ENCODE measurements at regions not wholly inside any gene's neighbourhood (a gene's known extent, or its start where the extent isn't known, plus 50 kb on each side); places are given as distances from the start of the nearest gene placed in this dataset.

- no peak for DNase-seq (ENCODE audit: low read depth, low spot score)
- no peak overlapping the region for H3K4me3 ChIP-seq (ENCODE audit: low read length)
Observed at GRCh38 chr3:187920030-187920429, 174.8 kb upstream of the BCL6 start.

- no peak overlapping the region for H3K4me3 ChIP-seq (ENCODE audit: low read length)
- no peak for DNase-seq (ENCODE audit: low read depth, low spot score)
Observed at GRCh38 chr3:187920913-187921312, 175.6 kb upstream of the BCL6 start.

- no peak overlapping the region for H3K4me3 ChIP-seq (ENCODE audit: low read length)
- no peak for DNase-seq (ENCODE audit: low read depth, low spot score)
Observed at GRCh38 chr3:187921391-187922074, 176.3 kb upstream of the BCL6 start.

- no peak for DNase-seq (ENCODE audit: low read depth, low spot score)
- H3K4me3 ChIP-seq (ENCODE audit: low read length): no peak overlapping the region
Observed at GRCh38 chr3:187922704-187923416, 177.6 kb upstream of the BCL6 start.

GRCh38 chr3:187924651-187925050, 179.4 kb upstream of the BCL6 start:
- no peak for DNase-seq (ENCODE audit: low read depth, low spot score)
- H3K4me3 ChIP-seq (ENCODE audit: low read length): no peak overlapping the region

- no peak for DNase-seq (ENCODE audit: low read depth, low spot score)
- H3K4me3 ChIP-seq (ENCODE audit: low read length): no peak overlapping the region
Observed at GRCh38 chr3:187925326-187925725, 180.1 kb upstream of the BCL6 start.

- no peak overlapping the region for H3K4me3 ChIP-seq (ENCODE audit: low read length)
- no peak for DNase-seq (ENCODE audit: low read depth, low spot score)
Observed at GRCh38 chr3:187926620-187927019, 181.4 kb upstream of the BCL6 start.

- no peak for DNase-seq (ENCODE audit: low read depth, low spot score)
- no peak overlapping the region for H3K4me3 ChIP-seq (ENCODE audit: low read length)
Observed at GRCh38 chr3:187927565-187927964, 182.3 kb upstream of the BCL6 start.

GRCh38 chr3:187929112-187929816, 184.0 kb upstream of the BCL6 start:
- no peak overlapping the region for H3K4me3 ChIP-seq (ENCODE audit: low read length)
- DNase-seq (ENCODE audit: low read depth, low spot score): no peak

- no peak for DNase-seq (ENCODE audit: low read depth, low spot score)
- no peak overlapping the region for H3K4me3 ChIP-seq (ENCODE audit: low read length)
Observed at GRCh38 chr3:187930021-187930420, 184.8 kb upstream of the BCL6 start.

GRCh38 chr3:187931101-187931500, 185.8 kb upstream of the BCL6 start:
- no peak overlapping the region for H3K4me3 ChIP-seq (ENCODE audit: low read length)
- DNase-seq (ENCODE audit: low read depth, low spot score): no peak

- DNase-seq (ENCODE audit: low read depth, low spot score): no peak
- no peak overlapping the region for H3K4me3 ChIP-seq (ENCODE audit: low read length)
Observed at GRCh38 chr3:187931770-187932278, 186.6 kb upstream of the BCL6 start.

- H3K4me3 ChIP-seq (ENCODE audit: low read length): no peak overlapping the region
Observed at GRCh38 chr3:187932530-187932929, 187.3 kb upstream of the BCL6 start.

GRCh38 chr3:187935623-187936156, 190.4 kb upstream of the BCL6 start:
- DNase-seq (ENCODE audit: low read depth, low spot score): no peak
- H3K4me3 ChIP-seq (ENCODE audit: low read length): no peak overlapping the region

More at GRCh38 chr3:187932530-187932929, 187.3 kb upstream of the BCL6 start:
- DNase-seq (ENCODE audit: low read depth, low spot score): no peak

- DNase-seq (ENCODE audit: low read depth, low spot score): no peak
- no peak overlapping the region for H3K4me3 ChIP-seq (ENCODE audit: low read length)
Observed at GRCh38 chr3:187936676-187937075, 191.4 kb upstream of the BCL6 start.

GRCh38 chr3:187939891-187940290, 194.6 kb upstream of the BCL6 start:
- no peak for DNase-seq (ENCODE audit: low read depth, low spot score)
- H3K4me3 ChIP-seq (ENCODE audit: low read length): no peak overlapping the region

GRCh38 chr3:187941135-187941847, 196.0 kb upstream of the BCL6 start:
- no peak for DNase-seq (ENCODE audit: low read depth, low spot score)
- H3K4me3 ChIP-seq (ENCODE audit: low read length): no peak overlapping the region

- H3K4me3 ChIP-seq (ENCODE audit: low read length): no peak overlapping the region
- no peak for DNase-seq (ENCODE audit: low read depth, low spot score)
Observed at GRCh38 chr3:187941848-187942194, 196.6 kb upstream of the BCL6 start.

GRCh38 chr3:187942658-187943241, 197.5 kb upstream of the BCL6 start:
- H3K4me3 ChIP-seq (ENCODE audit: low read length): no peak overlapping the region
- DNase-seq (ENCODE audit: low read depth, low spot score): no peak
